Effector memory CD4-positive, alpha-beta T cell (primary cell): ENCODE measurements at regions not wholly inside any gene's neighbourhood (a gene's known extent, or its start where the extent isn't known, plus 50 kb on each side); places are given as distances from the start of the nearest gene placed in this dataset.
"Not testable (repeated sequence)": the region's sequence is repeated elsewhere in the genome, so short reads cannot be mapped to it uniquely, and the experiment has no call there.

Experiments
- DNase-seq, 3 donors: peaks; one replicate each; pipeline ENCODE4 v3.0.0-alpha.2; 2020
- H3K27ac ChIP-seq: 2 replicates; pipeline ENCODE4 v1.7.0; 2013; ENCODE audit warnings: mild to moderate bottlenecking, low read length, moderate library complexity; ENCODE audit not compliant: insufficient read depth, poor library complexity, severe bottlenecking
- H3K27me3 ChIP-seq: replicated peaks from 2 replicates; pipeline ENCODE4 v1.7.0; 2013; ENCODE audit warnings: mild to moderate bottlenecking, low read length; ENCODE audit not compliant: insufficient read depth, control insufficient read depth, poor library complexity, severe bottlenecking
- H3K36me3 ChIP-seq: 2 replicates; pipeline ENCODE4 v1.7.0; 2013; ENCODE audit warnings: mild to moderate bottlenecking, low read length, moderate library complexity; ENCODE audit not compliant: control insufficient read depth, insufficient read depth
- H3K4me1 ChIP-seq: 2 replicates; pipeline ENCODE4 v1.7.0; 2013; ENCODE audit warnings: low read length, mild to moderate bottlenecking; ENCODE audit not compliant: control insufficient read depth, insufficient read depth, poor library complexity, severe bottlenecking
- H3K4me3 ChIP-seq: 2 replicates; pipeline ENCODE4 v1.7.0; 2013; ENCODE audit warnings: low read length, low read depth, mild to moderate bottlenecking; ENCODE audit not compliant: insufficient read depth, poor library complexity, severe bottlenecking
- H3K9me3 ChIP-seq: 2 replicates; pipeline ENCODE4 v1.7.0; 2013; ENCODE audit warnings: mild to moderate bottlenecking, low read length, moderate library complexity; ENCODE audit not compliant: control insufficient read depth

DNA sequence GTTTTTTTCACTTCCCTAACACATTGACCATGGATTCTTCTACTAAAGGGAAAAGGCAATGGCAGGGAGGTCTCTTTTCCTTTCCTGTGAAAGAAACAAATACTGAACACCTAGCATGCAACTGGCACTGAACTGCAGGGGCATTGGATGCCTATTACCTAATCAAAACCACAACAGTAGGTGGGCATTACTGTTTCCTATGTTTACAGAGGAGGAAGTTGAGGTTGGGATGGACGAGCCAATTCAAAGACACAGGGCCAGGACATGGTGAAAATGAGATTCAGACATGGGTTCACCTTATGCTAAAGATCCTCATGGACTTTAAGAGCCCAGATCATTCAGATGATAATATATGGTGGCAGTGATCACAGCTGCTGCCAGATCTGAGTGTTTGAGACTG, 407.0 kb downstream of the MIAT start:
- no peak for DNase-seq
- H3K4me1 ChIP-seq: no peaks in the 10 kb centered on the region
- no peak overlapping the region for H3K4me3 ChIP-seq
- H3K27ac ChIP-seq: no peak overlapping the region
- H3K36me3 ChIP-seq: no peaks in the 10 kb centered on the region
- H3K27me3 ChIP-seq: no peaks in the 10 kb centered on the region
- no peaks in the 10 kb centered on the region for H3K9me3 ChIP-seq

DNA sequence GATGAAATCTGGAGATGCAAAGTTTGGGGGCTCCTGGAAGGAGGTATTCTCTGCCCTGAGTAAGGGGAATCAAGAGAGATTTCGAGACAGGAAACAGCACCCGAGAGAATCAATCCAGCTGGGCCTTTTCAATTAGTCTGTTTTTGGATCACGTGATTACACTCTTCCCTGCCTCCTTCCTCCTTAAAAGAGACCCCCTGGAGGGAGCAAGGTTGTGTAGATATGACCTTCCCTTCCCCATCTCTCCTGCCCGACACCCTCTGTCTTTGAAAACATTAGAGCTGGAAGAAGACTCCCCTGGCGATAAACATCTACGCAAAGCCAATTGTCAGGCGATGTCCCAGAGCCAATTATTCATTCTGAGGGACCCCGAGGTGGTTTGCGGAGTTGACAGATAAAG, 407.9 kb downstream of the MIAT start:
- H3K4me3 ChIP-seq: no peak overlapping the region
- H3K27ac ChIP-seq: no peak overlapping the region
- H3K9me3 ChIP-seq: no peaks in the 10 kb centered on the region
- no peak for DNase-seq
- H3K4me1 ChIP-seq: no peaks in the 10 kb centered on the region
- H3K27me3 ChIP-seq: no peaks in the 10 kb centered on the region
- H3K36me3 ChIP-seq: no peaks in the 10 kb centered on the region

DNA sequence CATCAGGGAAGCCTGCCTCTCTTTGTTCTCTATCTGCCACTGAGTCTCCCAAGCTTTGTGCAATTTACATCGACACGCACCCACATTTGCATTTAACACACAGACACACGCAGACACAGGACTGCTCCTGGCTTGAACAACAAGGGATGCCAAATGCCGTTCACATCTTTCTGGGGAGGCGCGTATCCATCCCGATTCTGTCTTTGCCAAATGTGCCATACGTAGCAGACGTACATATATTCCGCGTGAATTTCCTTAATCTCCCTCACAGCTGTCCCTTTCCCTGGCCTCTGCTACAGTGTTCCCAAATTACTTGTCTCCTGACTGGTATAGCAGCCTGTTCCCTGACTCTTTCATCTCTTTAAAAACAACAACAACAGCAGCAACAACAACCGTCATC, 409.5 kb downstream of the MIAT start:
- DNase-seq: no peak
- no peaks in the 10 kb centered on the region for H3K4me1 ChIP-seq
- no peak overlapping the region for H3K27ac ChIP-seq
- no peak overlapping the region for H3K4me3 ChIP-seq
- no peaks in the 10 kb centered on the region for H3K36me3 ChIP-seq
- no peaks in the 10 kb centered on the region for H3K9me3 ChIP-seq
- no peaks in the 10 kb centered on the region for H3K27me3 ChIP-seq

DNA sequence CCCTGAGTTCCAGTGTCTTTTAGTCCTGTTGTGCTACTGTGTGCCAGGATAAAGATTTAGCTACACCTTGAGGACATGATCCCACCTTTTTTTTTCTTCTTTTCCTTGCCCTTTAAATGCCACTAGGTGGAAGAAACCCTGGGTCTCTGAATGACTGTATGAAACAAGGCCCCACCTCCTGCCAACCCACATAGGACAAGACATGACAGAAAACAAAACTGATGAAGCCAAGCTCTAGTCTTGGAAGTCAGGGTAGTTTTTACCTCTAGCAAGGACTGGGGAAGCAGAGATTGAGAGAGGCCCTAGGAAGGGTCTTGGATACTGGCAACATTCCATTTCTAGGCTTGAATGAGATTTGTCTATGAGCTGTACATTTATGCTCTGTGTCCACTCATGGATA, 410.7 kb downstream of the MIAT start:
- Histone ChIP-seq H3K27ac (no peak overlapping the region), H3K36me3 (no peaks in the 10 kb centered on the region), H3K9me3 (no peaks in the 10 kb centered on the region), H3K4me1 (no peaks in the 10 kb centered on the region), H3K4me3 (no peak overlapping the region), H3K27me3 (no peaks in the 10 kb centered on the region)
- DNase-seq: no peak

DNA sequence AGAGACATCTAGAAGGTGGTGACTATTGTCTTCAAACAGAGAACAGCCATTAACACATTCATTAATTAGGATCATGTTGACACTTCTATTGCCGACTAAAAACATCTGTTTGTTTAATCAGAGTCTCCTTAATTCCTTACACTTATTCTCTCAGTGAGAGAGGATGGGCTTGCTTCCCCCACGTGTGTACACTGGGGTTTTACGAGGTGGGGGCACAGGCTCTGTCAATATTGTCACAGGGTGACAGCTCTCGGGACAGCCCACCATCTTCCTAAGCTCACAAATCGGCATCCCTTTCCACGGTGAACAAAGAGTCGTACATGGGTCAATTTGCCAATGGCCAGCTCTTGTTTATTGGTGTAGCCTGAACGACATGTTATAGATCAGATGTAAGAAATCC, 413.2 kb downstream of the MIAT start:
- DNase-seq: no peak
- Histone ChIP-seq H3K4me3 (no peak overlapping the region), H3K27ac (no peak overlapping the region), H3K9me3 (no peaks in the 10 kb centered on the region), H3K36me3 (no peaks in the 10 kb centered on the region), H3K27me3 (no peaks in the 10 kb centered on the region), H3K4me1 (no peaks in the 10 kb centered on the region)

DNA sequence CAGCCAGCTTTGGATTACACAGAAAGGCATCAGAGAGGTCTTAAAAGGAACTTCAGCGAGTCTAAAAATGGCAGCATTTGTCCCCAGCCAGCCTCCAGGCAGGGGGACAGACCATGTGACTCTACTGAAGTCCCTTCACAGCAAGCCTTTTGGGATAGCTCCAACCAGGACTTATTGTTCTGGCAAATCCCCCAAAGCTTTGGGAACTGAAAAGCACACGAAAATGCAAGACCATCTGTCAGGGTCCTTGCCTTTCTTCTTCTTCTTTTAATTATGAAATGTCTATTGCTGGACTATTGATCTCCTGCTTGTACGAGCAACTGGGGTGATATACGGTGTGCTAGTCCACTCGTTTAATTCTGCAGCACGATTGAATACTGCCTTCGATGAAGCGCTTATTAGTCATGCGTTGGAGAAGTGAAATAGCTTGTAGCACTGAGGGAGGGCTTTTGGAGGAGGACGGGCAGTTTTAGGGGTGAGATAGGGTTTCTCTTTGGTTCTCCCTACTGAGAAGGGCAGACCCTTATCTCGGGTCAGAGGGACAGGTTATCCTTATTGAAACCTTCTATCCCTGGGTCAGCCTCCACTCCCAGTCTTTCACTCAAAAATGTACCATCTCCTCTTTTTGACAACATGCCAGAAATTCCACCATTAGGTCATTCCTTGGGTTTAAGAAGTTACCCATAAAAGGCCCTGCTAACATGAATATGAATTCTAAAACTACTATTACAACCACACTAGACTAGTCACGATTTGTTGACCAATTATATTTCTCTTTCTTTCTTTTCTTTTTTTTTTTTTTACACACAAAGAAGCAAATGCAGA, 416.4 kb downstream of the MIAT start:
- no peaks in the 10 kb centered on the region for H3K4me1 ChIP-seq
- no peaks in the 10 kb centered on the region for H3K36me3 ChIP-seq
- H3K27me3 ChIP-seq: no peaks in the 10 kb centered on the region
- DNase-seq: no peak
- H3K4me3 ChIP-seq: no peak overlapping the region
- no peak overlapping the region for H3K27ac ChIP-seq
- no peaks in the 10 kb centered on the region for H3K9me3 ChIP-seq

DNA sequence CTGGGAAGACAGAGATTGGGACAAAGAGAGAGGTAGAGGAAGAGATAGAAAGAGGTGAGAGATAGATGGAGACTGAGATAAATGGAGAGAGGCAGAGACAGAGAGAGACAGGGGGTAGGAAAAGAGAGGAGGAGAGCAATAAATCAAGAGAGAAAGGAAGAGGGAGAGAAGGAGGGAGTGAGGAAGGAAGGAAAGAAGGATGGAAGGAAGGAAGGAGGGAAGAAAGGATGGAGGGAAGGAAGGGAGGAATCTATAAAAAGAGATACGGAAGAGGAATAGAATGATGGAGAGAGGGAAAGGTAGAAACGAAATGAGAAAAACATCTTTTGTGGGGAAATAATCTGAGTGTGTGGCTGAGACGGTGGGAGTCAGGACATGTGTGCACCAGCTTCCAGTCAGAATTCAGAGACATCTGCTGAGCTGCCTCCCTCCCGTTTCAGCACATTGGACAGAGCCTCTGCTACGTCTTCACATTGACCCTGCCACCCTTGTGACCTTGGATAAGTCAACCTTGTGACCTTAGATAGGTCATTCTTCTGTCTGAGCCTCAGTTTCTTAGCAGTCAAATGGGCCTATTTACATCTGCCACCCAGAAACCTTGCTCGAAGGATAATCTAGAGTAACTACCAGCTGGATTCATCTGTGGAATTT, 417.8 kb downstream of the MIAT start:
- H3K36me3 ChIP-seq: no peaks in the 10 kb centered on the region
- H3K9me3 ChIP-seq: no peaks in the 10 kb centered on the region
- no peak for DNase-seq
- no peak overlapping the region for H3K4me3 ChIP-seq
- no peaks in the 10 kb centered on the region for H3K4me1 ChIP-seq
- no peak overlapping the region for H3K27ac ChIP-seq
- no peaks in the 10 kb centered on the region for H3K27me3 ChIP-seq

DNA sequence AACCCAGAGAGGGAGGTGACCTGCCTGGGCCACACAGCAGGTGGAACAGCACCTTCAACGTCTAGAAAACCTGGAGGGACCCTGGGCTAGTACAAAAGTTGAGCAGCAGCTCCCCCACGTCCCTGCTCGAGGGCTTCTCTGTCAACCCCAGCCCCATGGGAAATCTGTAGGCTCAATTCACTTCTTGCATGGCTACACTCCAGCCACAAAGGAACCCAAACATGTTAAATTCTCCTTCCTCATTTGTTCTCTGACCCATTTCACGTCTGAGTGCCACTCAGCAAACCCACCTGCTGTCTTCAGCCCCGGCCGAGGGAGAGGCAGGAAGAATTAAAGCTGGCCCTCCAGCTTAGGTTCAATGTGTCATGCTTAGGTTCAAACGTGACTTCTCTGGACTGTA, 418.5 kb downstream of the MIAT start:
- Histone ChIP-seq H3K27me3 (no peaks in the 10 kb centered on the region), H3K36me3 (no peaks in the 10 kb centered on the region), H3K4me1 (no peaks in the 10 kb centered on the region), H3K9me3 (no peaks in the 10 kb centered on the region), H3K4me3 (no peak overlapping the region), H3K27ac (no peak overlapping the region)
- DNase-seq: no peak

DNA sequence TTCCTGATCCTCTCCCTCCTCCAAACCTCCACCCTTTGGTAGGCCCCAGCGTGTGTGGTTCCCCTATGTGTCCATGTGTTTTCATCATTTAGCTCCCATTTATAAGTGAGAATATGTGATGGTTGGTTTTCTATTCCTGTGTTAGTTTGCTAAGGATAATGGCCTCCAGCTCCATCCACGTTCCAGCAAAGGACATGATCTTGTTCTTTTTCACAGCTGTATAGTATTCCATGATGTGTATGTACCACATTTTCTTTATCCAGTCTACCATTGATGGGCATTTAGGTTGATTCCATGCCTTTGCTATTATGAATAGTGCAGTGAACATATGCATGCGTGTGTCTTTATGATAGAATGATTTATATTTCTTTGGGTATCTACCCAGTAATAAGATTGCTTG, 420.7 kb downstream of the MIAT start:
- not testable (repeated sequence) for H3K4me1 ChIP-seq, DNase-seq, H3K27ac ChIP-seq, H3K27me3 ChIP-seq, H3K36me3 ChIP-seq, H3K4me3 ChIP-seq, H3K9me3 ChIP-seq

DNA sequence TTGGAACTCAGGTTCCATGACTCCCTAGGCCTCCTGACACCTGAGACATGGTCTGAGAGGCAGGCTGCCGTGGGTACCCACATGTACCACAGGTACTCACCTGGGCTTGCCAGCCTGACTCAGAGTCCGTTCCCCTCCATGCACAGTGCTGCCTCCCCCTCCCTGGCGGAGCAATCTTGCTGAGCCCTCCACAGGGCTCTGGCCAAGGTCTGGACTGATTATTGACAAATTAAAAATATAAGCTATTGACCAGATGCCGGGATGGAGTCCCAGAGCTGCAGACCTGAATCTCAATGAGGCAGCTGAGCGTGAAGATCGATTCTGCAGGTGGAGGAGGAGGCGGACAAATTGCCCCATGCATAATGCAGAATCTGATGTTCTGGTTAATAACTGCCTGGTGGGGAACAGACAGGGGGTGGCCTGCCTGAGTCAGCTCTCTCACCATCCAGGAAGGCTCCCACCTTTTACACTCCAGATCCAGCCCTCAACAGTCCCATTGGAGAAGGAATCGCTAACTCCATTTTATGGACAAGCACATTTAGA, 422.7 kb downstream of the MIAT start:
- Histone ChIP-seq H3K4me1 (no peaks in the 10 kb centered on the region), H3K27ac (no peak overlapping the region), H3K36me3 (no peaks in the 10 kb centered on the region), H3K27me3 (no peaks in the 10 kb centered on the region), H3K4me3 (no peak overlapping the region), H3K9me3 (no peaks in the 10 kb centered on the region)
- no peak for DNase-seq
